GM12878 (cell line): ENCODE measurements at regions not wholly inside any gene's neighbourhood (a gene's known extent, or its start where the extent isn't known, plus 50 kb on each side); places are given as distances from the start of the nearest gene placed in this dataset.

Experiments used
- ATAC-seq: fragments of 200-7000 bp; cut with Tn5 transposase; 3 replicates; pipeline ENCODE4 v1.9.1; 2020; ENCODE audit warnings: mild to moderate bottlenecking, moderate library complexity
- BruUV-seq: library from RNA; stranded (reverse); fragments of 400-500 nt; replicated peaks from 2 replicates; lab custom pipeline; 2021; lab: Mats Ljungman, UMichigan
- CTCF ChIA-PET: fragments of 300-600 bp; sonication (Branson Sonifier 250); formaldehyde crosslinking; extraction: SDS; loops from one replicate; lab custom pipeline; 2021; ENCODE audit warnings: inconsistent platforms; lab: Yijun Ruan, JAX
- POLR2A ChIA-PET: fragments of 350-600 bp; formaldehyde crosslinking; extraction: SDS; loops from one replicate; lab custom pipeline; 2021; ENCODE audit warnings: inconsistent platforms; lab: Charles Lee
- RAD21 ChIA-PET: fragments of 300-600 bp; sonication (Branson Sonifier 250); formaldehyde crosslinking; loops from one replicate; lab custom pipeline; 2023; ENCODE audit warnings: antibody characterized with exemption; ENCODE audit not compliant: unreplicated experiment; lab: Charles Lee
- SMC1A ChIA-PET: fragments of 300-600 bp; sonication (Branson Sonifier 250); formaldehyde crosslinking; loops from one replicate; lab custom pipeline; 2023; ENCODE audit not compliant: unreplicated experiment, uncharacterized antibody; lab: Charles Lee
- DNase-seq: peaks from one replicate; pipeline ENCODE4 v3.0.0-alpha.2; 2011; ENCODE audit warnings: low read depth, low spot score
- FAIRE-seq: peaks from 3 replicates; lab custom pipeline; 2011; peaks lifted over from hg19 to GRCh38; lab: Jason Lieb, UNC
- H2AFZ ChIP-seq: 2 replicates; pipeline ENCODE4 v1.6.0; 2011; ENCODE audit warnings: low read depth, low read length, control low read depth; ENCODE audit not compliant: control insufficient read depth
- H3K27ac ChIP-seq: 2 replicates; pipeline ENCODE4 v1.5.1; 2011; ENCODE audit warnings: control low read depth; ENCODE audit not compliant: control insufficient read depth, insufficient read depth
- H3K27me3 ChIP-seq, 2 experiments: replicated peaks in 1 of 2; 2 replicates each; pipeline versions ENCODE4 v1.6.0 to v1.6.1; 2011; ENCODE audit warnings: low read length in 1 of 2; ENCODE audit not compliant: control insufficient read depth in 2 of 2, insufficient read depth in 2 of 2
- H3K36me3 ChIP-seq, 2 experiments: 2 replicates each; pipeline ENCODE4 v1.5.1; 2011; ENCODE audit warnings: low read length in 1 of 2; ENCODE audit not compliant: control insufficient read depth in 2 of 2, insufficient read depth in 2 of 2
- H3K4me1 ChIP-seq: 2 replicates; pipeline ENCODE4 v1.6.1; 2011; ENCODE audit warnings: mild to moderate bottlenecking, low read length, moderate library complexity, mixed read lengths; ENCODE audit not compliant: control insufficient read depth, insufficient read depth
- H3K4me2 ChIP-seq: 2 replicates; pipeline ENCODE4 v1.6.0; 2011; ENCODE audit warnings: control low read depth; ENCODE audit not compliant: control insufficient read depth, insufficient read depth
- H3K4me3 ChIP-seq: fragments of 200-600 bp; sonication (generic); 2 replicates; pipeline ENCODE4 v1.5.1; 2016
- H3K79me2 ChIP-seq: 2 replicates; pipeline ENCODE4 v1.6.0; 2011; ENCODE audit warnings: low read length; ENCODE audit not compliant: control insufficient read depth, insufficient read depth
- H3K9ac ChIP-seq: 2 replicates; pipeline ENCODE4 v1.8.0; 2011; ENCODE audit warnings: low read length, control low read depth, mixed read lengths; ENCODE audit not compliant: control insufficient read depth, insufficient read depth
- H3K9me3 ChIP-seq: replicated peaks from 3 replicates; pipeline ENCODE4 v1.5.1; 2011; ENCODE audit warnings: mild to moderate bottlenecking, low read length; ENCODE audit not compliant: control insufficient read depth, insufficient read depth
- H4K20me1 ChIP-seq: 2 replicates; pipeline ENCODE4 v1.6.0; 2011; ENCODE audit not compliant: control insufficient read depth, insufficient read depth
- ATF7 ChIP-seq: fragments of 450-650 bp; IDR thresholded peaks from 2 replicates; pipeline ENCODE4 v1.6.1; 2016; ENCODE audit warnings: low read depth, mild to moderate bottlenecking
- E4F1 ChIP-seq: fragments of 450-650 bp; IDR thresholded peaks from 2 replicates; pipeline ENCODE4 v1.6.1; 2018; ENCODE audit warnings: borderline replicate concordance, mild to moderate bottlenecking; ENCODE audit not compliant: partially characterized antibody
- EP300 ChIP-seq, 2 experiments: fragments of 150-350 bp in 1 of 2; IDR thresholded peaks; 2 replicates each; pipeline ENCODE4 v1.6.1; 2011 to 2012; ENCODE audit warnings: low read depth in 2 of 2, low read length in 2 of 2, borderline replicate concordance in 1 of 2, improper control_type of control experiment in 1 of 2, inconsistent platforms in 1 of 2; ENCODE audit not compliant: control insufficient read depth in 1 of 2
- ZBED1 ChIP-seq: IDR thresholded peaks from 2 replicates; pipeline ENCODE4 v1.6.1; 2016; ENCODE audit warnings: borderline replicate concordance
- ZSCAN29 ChIP-seq: fragments of 450-650 bp; IDR thresholded peaks from 2 replicates; pipeline ENCODE4 v1.6.1; 2017; ENCODE audit warnings: mild to moderate bottlenecking, moderate library complexity
- WGBS: methylation state at CpG from one replicate; pipeline ENCODE4 v1.1.6; 2016; ENCODE audit warnings: low lambda C conversion rate; ENCODE audit not compliant: insufficient replicate concordance, insufficient coverage; ENCODE audit errors: missing lambda C conversion rate; 5-methylcytosine and 5-hydroxymethylcytosine counted together
- in situ Hi-C: fragments of 300-500 bp; cut with MboI; formaldehyde crosslinking; loops from 9 replicates; pipeline ENCODE4 v1.14.3; 2018; ENCODE audit warnings: mixed read lengths
- intact Hi-C: fragments of 100-400 bp; cut with micrococcal nuclease; formaldehyde crosslinking; loops from one replicate; pipeline ENCODE4 v1.14.2; 2022; ENCODE audit not compliant: unreplicated experiment

- Histone ChIP-seq H3K36me3 (no peaks in the 10 kb centered on the region), H3K9me3 (peaks cover 4% of the 10 kb centered on the region; the same call in 2 of the 3 replicates), H3K27ac (no peak overlapping the region), H3K4me1 (peaks cover 9% of the 10 kb centered on the region), H3K9ac (no peak overlapping the region), H2AFZ (no peak overlapping the region), H3K4me2 (no peak overlapping the region), H3K4me3 (no peak overlapping the region), H3K79me2 (no peaks in the 10 kb centered on the region), H3K27me3 (peaks cover 0 to 9% of the 10 kb centered on the region in 2 experiments; a peak in 1 of 4 replicates), H4K20me1 (no peaks in the 10 kb centered on the region)
- ATAC-seq, result no peak
- no peak for TF ChIP-seq ZSCAN29
- TF ChIP-seq EP300 (IDR thresholded peaks at IDR 0.05; ENCODE audit: borderline replicate concordance in 1 of 2, control insufficient read depth in 1 of 2, low read depth in 2 of 2, low read length in 2 of 2), result no peak
- no peak for TF ChIP-seq ATF7
- no peak for TF ChIP-seq E4F1
- no peak for TF ChIP-seq ZBED1
- BruUV-seq, result no TSS peak
- FAIRE-seq, result no peak
- no peak for DNase-seq
- intact Hi-C loops, result no loop called here
- 63% methylated on average over 2 of the region's 2 CpGs for WGBS
- in situ Hi-C loops, result no loop called here
- CTCF ChIA-PET, result no interaction called here
- POLR2A ChIA-PET, result no interaction called here
- RAD21 ChIA-PET, result no interaction called here
- SMC1A ChIA-PET, result interaction anchor here (0.6 to 1.1 kb wide), 2 partner anchors 16 to 171 kb away, joined by 3 to 4 read pairs; no protein-coding TSS in a partner anchor
Observed at GRCh38 chr9:91157883-91158282, 203.8 kb downstream of the AUH start.
